Dermis microvascular lymphatic vessel endothelial cell (primary cell): ENCODE measurements at regions not wholly inside any gene's neighbourhood (a gene's known extent, or its start where the extent isn't known, plus 50 kb on each side); places are given as distances from the start of the nearest gene placed in this dataset.
"Not testable (repeated sequence)": the region's sequence is repeated elsewhere in the genome, so short reads cannot be mapped to it uniquely, and the experiment has no call there.

Experiments used
- DNase-seq, 2 donors: peaks; one replicate each; pipeline versions ENCODE4 v3.0.0 to v3.0.0-alpha.2; 2010; ENCODE audit warnings: low read depth in 2 of 2

DNA sequence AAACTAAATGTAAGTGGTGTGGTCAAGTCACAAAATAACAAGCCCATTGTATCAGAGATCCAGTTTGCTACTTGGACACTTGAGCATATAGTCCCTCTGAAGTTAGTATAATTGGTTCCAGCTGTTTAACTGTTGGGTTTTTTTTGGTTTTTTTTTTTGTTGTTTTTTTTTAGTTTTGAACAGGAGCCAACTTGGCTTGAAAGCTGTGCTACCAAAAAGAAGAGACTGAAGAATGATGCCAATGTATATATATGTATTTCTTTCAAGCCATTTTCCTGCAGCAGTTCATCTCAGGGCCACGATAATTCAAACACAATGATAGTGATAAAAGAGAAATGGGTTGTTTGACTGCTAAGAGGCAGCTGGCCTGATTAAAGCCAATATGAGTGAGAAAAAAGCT lies 138.3 kb downstream of the PCDH18 start:
- no peak for DNase-seq

DNA sequence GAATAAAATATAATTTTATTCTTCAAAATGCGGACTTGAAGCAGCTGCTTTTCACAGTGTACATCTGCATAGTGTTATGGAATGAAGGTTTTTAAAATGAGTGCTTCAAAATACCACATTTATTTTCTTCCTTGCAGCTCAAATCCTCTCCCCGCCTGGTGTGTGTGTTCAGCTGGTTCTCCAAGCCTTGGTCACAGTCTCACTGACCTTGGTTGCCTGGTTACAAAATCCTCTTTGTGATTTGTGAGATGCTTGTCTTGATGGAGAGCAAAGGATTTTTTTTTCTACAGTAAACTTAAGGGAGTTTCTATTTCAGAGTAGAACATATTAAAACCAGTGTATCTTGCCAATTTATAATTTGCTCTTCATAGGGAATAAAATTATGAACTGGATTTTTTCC lies 139.2 kb downstream of the PCDH18 start:
- no peak for DNase-seq

DNA sequence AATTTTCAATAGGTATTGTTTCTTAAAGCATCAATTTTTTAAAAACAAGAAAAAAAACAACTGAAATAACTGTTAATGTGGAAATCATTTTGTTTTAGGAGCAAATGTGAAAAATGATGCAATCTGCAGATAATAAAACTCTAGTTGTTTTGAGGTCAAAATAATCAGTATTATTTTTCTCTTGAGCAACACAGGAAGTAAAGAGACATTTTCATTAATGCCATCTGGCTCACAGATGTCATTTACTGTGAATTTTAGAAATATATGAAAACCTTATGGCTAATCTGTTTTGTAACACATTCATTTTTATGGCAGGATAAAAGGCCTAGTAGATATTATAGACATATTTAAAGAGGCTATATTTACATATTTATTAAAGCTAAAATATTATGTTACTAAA lies 141.6 kb downstream of the PCDH18 start:
- no peak for DNase-seq

DNA sequence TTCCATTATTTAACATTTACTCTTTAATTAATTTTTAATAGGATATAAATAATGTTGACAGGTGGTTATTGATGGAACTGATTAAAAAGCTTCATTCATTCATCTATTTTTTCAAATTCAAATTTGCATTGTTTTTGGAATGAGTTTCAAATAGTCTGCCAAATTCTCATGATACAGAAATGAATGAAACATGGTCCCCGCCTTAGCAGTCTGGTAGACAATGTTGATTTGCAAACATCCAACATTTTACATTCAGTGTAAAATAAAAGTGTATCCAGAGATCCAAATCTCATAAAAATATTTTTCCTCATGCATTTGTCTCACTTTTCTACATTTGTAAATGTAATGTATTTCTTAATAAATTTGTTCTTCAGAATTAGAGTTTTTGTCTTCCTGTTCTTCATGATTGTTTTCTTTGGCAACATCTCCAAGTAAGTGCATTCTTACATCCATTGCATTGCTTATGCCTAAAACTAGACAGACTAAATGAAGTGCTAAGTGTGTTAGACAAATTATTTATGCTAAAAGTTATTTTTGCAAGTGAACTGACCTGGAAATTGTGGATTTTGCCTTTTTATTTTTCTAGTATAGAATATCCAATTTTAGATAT lies 142.3 kb downstream of the PCDH18 start:
- DNase-seq = no peak

DNA sequence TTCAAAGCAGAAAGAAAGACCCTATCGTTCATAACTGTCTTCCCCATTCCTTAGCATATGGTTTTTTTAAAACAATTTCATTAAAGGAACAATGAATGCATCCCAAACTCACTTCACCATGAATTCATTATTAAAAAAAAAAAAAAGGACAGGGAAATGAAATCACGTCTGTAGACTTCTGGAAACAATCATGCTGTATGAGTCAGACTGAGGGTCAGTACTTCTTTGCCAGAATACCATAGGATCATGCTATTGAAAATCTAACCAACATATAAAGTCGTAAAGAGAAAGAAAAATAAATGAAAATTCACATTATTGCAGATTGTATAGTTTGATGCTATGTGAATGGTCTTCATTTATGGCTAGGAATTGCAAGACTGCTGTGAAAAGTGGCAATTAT lies 144.4 kb downstream of the PCDH18 start:
- DNase-seq = peak in 1 of 2 donors; percentile 14

DNA sequence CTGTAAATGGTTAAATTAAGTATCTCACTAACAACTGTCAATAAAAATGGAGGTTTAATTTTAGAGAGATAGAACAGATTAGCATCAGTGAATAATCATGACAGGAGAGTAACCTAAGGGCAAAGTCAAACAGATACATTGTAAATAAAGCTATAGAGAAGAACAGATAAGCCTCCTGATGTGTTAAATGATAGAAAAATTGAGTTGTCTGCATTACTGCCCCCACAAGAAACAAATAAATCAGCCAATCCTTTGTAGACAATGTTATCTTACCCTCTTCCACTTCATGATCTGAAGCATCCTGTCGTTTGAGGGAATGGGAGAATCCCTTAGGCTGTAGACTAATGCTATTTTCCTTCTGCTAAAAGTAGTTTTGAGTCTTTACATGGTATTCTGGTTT lies 147.8 kb downstream of the PCDH18 start:
- no peak for DNase-seq

DNA sequence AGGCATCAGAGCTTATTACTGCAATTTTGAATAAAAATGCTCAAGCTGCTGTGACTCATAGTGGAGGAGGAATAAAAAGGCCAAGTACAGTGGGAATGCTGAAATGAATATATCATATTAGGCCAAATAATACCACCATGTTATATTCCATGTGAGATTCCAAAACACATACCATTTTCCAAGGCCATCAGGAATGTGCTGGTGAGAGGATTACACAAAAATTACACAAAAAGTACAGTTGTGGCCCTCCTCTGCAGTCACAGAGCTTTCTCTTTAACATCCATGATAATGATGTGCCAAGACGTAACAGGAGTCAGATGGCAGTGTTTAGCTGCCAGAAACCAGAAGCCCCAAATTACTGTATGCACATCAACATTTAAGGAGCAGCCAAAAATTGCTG lies 153.5 kb downstream of the PCDH18 start:
- no peak for DNase-seq

DNA sequence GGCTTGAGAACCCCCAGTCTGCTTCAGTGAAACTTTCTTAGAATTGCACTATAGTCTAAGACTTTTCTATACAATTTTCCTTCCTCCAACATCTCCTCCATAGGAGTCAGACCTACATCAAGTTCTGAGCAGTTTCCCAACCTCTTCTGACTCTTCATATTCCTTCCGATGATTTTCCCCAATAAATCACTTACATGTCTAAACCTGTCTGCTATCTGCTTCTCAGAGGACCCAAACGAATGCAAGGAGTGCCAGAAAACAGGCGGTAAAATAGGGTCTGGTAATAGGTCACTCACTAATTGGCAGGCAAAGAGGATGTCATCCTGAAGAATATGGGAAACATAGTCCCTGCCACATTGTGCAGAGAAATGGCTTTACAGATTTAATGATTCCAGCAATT lies 153.9 kb downstream of the PCDH18 start:
- DNase-seq = no peak

DNA sequence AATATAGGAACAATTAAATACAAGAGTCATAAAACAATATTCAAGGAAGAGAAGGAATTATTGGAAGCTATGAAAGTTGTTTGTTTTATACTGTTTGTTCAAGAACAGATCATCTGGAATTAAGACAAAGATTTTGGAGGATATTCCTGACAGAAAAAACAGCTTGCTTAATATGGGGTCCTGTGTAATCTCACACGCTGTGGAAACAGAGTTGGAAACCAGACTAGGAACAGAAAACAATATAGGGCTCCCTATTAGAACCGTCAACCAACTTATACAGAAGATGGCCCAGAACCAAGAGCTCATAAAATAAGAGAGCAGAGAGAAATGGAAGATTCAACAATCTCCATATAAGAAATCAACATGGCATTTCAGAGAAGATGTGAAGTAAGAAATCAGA lies 156.0 kb downstream of the PCDH18 start:
- no peak for DNase-seq

DNA sequence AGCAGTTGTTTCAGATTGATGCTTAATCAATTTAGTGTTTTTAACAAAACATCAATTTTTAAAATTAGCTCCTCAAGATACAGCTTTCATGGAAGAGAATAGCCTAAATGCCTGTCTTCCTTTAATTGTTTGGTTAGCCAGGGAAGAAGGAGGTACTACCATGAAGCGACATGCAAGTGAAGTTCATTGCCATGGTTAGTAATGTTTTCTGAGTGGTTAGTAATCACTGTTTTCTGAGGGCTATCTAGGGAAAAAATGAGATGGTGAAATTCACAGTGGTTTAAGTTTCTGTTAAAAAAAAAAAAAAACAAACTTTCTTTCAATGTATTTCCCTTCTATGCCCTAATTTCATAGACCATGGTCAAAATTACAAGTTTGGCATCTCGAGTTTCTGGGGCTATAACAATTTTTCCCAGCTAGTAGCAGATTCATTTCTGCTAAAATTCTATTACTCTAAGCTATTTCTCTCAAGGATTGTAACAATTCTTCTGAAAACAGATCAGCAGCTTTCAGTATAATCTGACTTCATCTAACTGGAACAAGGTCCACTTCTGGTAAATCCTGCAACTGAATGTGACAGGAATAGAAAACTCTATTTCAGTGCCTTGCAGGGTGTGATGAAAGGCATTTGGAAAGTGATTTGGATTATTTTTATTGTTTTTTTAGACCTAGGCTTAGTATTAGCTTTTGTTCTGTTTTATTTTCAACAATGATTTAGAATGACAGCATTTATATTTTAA lies 157.0 kb downstream of the PCDH18 start:
- no peak for DNase-seq

DNA sequence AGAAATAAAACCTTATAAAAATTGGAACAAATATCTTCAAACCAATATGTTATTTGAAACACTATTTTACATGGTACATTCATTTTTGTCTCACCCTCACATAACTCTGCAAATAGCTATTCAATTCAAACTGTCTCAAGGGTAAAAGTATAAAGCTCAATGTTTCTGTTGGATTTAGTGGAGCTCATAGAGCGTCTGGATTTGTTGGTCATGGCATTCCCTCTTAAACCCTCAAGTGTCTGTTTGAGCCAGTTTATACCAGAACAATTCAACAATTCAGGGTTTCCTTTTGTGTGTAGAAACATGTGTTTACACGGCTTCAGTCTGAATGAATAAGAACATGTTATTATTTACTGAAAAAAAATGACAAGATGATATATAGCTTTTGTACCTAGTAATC lies 161.6 kb downstream of the PCDH18 start:
- DNase-seq = no peak

DNA sequence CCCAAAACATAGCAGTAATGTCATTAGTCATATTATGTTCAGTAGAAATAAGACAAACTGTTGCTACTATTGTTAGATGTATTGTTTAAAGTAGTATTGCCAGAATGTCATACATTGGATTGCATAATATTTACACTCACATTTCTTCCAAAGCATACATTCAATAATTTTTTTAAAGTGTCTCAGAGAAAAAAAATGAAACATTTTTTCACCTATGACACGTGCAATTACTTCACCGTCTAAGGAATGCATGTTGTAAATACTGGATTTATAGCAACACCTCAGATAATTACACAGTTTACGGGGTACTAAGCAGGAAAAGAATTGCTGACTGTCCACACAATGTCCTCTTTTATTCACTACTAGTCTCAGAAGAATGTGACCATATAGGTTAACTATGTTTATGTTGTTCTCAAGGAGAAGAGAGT lies 162.1 kb downstream of the PCDH18 start:
- DNase-seq = no peak

DNA sequence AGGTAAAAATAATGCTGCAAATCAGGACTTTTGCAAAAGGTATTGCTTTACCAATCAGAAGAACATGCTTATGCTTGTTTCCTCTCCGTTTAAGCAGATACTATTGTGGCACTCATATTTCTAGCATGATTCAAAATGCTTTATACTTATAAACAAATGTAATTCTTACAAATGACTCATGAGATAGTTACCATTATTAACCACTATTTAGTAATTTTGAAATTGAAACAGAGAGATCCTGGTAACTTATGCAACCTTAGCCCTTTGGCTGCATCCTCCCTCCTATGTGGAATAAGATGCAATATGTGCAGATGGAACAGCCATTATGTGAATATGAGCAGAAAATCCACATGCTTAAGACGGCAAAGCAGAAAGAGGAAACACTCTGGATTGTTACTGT lies 164.7 kb downstream of the PCDH18 start:
- DNase-seq = no peak

DNA sequence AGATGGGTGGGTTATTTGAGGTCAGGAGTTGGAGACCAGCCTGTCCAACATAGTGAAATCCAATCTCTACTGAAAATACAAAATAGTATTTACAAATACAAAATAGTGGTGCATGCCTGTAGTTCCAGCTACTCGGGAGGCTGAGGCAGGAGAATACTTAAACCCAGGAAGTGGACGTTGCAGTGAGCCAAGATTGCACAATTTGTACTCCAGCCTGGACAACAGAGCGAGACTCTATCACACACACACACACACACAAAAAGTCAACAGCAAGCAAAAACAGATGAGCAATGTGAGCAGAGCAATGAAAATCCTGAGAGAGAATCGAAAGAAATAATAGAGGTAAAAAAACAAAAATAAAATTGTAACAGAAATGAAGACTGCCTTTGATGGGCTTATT lies 168.8 kb downstream of the PCDH18 start:
- no peak for DNase-seq

DNA sequence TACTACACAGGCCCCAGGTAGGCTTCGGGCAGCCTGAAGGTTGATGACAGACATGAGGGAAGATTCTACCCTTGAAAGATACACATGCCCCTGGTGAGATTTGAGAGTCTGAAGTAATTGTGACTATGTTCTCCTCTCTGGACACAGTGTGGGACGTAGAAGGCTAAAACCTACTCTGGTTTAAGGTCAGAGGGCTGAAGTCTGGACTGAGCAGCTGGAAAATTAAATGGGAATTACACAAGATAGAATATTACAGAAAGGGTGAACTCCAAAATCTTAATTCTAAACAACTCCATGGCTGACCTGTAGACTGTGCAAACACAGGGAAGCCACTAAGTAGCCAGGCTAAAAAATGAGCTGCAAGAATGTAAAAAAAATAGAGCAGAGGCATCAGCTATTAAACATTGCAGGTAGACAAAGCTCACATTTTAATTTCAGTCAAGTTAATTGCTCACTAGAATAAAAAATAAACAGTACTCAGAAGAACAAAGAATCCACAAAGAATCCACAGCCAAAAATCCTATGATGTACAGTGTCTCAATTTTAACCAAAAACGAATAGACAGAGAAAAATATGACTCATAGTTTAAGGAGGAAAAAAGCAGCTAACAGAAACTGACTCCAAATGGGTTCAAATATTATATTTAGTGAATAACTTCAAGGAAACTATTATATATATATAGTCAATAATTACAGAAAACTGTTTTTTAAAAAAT lies 170.4 kb downstream of the PCDH18 start:
- DNase-seq = no peak

DNA sequence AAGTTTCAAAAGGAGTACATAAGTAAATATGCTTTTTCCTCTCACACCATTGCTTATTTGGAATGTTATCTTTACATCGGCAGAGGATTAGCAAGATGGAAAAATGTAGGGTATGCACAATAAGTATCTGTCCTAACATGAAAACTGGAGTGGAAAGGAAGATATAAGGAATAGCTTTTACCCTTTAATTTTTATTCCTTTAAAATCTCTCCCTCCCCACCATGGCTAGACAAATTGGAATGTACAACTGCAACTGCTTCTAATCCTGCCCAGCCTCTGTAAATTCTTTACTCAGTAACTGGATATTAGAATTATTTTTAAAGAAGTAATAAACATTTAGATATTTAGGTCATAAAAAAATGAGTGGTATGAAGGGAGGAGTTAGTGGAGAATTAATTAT lies 171.5 kb downstream of the PCDH18 start:
- no peak for DNase-seq

DNA sequence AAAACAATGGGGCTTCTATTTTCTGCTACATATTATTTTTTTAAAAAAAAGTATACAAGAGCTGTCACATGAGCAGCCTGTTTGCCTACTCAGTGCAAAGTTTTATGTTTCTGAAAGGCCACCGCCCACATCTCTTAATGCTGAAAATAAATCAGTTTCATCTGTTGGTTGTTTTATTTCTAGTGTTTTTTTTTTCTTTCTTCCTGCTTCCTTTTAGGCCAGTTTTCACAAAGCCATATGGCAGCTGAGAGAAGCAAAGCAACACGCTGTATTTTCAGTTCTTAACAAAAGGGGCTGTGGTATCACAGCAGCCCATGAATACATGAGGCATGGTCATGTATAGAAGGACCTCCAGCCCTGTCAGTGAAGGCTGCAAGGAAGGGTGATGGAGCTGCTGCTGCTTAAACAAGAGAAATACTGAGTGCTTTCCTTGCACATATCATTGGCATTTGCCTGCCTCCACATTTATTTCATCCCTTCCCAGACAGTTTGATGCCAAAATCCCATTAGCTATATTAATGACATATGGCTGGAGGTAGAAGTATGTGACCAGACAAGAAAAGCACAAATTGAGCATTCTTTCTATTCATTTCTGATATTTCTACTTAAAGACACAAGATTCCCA lies 172.5 kb downstream of the PCDH18 start:
- DNase-seq = no peak

DNA sequence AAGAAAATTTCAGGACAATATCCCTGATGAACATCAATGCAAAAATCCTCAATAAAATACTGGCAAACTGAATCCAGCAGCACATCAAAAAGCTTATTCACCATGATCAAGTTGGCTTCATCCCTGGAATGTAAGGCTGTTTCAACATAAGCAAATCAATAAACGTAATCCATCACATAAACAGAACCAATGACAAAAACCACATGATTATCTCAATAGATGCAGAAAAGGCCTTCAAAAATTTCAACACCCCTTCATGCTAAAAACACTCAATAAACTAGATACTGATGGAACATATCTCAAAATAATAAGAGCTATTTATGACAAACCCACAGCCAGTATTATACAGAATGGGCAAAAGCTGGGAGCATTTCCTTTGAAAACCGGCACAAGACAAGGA lies 177.7 kb downstream of the PCDH18 start:
- not testable (repeated sequence) for DNase-seq

DNA sequence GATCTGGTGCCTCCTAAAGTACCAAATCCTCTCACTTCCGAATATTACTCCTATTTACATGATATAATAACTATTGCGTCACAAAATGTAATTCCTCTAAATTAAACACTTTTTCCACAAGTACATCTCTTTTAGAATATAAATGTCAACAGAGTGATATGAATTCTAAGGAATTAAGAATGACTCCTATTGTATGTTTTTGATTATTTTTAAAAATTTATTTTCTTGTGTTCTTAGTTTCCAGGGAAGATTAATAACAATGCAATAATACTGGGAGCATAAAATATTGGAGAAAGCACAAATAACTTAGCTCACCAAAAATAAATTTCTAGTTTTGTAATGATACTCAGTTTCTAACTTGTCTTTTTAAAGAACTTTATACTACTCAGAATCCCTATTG lies 184.9 kb downstream of the PCDH18 start:
- no peak for DNase-seq

DNA sequence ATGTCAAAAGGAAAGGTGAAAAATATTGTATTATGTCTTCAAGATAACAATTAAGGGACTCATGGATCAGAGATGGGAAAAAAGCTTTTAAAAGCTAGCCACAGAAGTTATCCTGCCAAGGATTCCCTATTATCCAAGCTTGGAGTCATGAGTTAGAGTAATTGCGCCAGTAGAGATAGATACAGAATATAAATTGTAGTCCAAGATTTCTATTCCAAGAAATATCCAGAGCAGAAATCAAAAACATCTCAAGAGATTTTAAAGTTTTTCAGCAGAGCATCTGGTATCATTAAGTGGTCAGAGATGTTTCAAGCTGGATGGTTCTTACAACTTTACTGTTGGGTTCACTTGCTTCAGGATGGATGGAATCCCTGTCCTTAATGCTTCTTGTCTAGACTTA lies 186.7 kb downstream of the PCDH18 start:
- no peak for DNase-seq

DNA sequence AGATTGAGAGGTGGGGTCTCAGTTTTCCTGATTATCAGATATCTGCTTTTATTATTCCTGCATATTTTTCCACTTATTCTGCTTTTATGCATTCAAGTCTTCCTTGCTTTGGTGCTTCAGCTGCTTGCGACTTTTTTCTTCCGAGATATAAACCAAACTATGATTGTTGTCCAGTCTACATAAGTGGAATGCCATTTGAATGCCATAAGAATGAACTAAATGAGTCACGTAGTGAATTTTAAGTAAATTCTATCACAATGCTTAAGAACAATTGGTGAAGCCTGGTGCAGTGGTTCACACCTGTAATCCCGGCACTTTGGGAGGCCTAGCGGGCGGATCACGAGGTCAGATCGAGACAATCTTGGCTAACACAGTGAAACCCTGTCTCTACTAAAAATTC lies 189.1 kb downstream of the PCDH18 start:
- DNase-seq = no peak

DNA sequence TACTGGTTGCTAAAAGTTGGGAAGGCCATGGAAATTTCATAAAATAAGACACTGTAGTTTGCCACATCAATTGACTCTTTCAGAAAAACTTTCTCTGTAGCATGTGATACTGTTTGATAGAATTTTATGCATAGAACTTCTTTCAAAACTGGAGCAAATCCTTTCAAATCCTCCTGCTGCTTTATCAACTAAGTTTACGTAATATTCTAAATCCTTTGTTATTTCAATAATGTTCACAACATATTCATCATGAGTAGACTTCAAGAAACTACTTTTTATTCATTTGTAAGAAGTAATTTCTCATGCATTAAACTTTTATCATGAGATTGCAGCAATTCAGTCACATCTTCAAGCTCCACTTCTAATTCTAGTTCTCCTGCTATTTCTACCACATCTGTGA lies 199.3 kb downstream of the PCDH18 start:
- no peak for DNase-seq

DNA sequence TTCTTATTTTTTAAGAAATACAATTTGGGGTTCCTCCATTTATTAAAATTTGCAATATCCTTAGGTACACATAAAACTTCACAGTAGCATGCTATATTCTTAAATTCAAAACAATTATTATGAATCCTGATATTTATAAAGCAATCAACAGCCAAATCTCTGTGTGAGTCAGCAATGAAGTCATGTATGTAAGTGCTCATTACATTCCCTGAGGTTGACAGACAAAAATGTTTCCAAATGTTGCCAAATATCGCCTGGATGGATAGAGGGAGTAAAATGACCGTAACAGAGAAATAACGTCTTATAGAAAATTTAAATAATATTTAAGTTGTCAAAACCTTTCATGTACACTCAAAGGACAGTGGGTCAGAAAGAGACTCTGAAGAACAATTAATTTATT lies 220.0 kb downstream of the PCDH18 start:
- DNase-seq = no peak
